ENCODE measurements at regions not wholly inside any gene's neighbourhood (a gene's known extent, or its start where the extent isn't known, plus 50 kb on each side); places are given as distances from the start of the nearest gene placed in this dataset.

DNA sequence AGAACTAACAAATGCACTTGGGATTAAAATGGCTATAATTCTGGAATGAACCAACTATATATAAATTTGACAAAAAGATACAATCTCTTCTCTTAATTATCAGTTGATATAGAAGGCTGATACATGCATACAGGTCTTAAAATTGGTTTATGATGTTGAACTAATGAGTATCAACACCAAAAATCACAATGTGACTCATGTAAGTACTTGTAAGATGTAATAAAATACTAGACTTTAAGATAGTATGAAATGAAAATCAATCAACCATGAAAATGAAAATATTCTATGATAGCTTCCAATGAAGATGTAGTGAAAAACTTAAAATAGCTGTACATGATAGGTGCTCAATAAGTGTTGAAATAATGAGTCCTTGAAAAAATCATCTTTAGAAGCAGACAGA is 116.6 kb upstream of the SOX5 start:
- Histone ChIP-seq H3K27me3 (ENCODE audit: control insufficient read depth in 2 of 2, insufficient read depth in 2 of 2, low read length in 2 of 2) (no peaks in the 10 kb centered on the region), H3K9me1 (ENCODE audit: control insufficient read depth, insufficient read depth, low read length) (no peaks in the 10 kb centered on the region), H3K4me3 (no peak overlapping the region), H3K27ac (ENCODE audit: extremely low read depth, low read depth, low read length) (no peak overlapping the region), H3K4me1 (replicated peaks in 1 of 2; ENCODE audit: control insufficient read depth in 2 of 2, insufficient read depth in 2 of 2, low read length in 2 of 2) (no peaks in the 10 kb centered on the region; a peak in 2 of 5 replicates), H3K4me2 (ENCODE audit: insufficient read depth, low read length) (no peak overlapping the region), H3K9ac (ENCODE audit: insufficient read depth in 1 of 2, low read depth in 2 of 2, low read length in 2 of 2) (no peak overlapping the region), H3K79me2 (ENCODE audit: control insufficient read depth, insufficient read depth, low read length) (no peaks in the 10 kb centered on the region), H2AFZ (ENCODE audit: low read depth, low read length) (no peak overlapping the region), H3K9me3 (replicated peaks; ENCODE audit: control insufficient read depth, insufficient read depth, low read depth, low read length) (no peaks in the 10 kb centered on the region), H4K20me1 (replicated peaks; ENCODE audit: control insufficient read depth, insufficient read depth, low read length) (no peaks in the 10 kb centered on the region), H3K36me3 (ENCODE audit: control insufficient read depth, insufficient read depth, low read length) (no peaks in the 10 kb centered on the region)
- no TSS peak for BruUV-seq (replicated peaks)
- intact Hi-C loops (cut with micrococcal nuclease): no loop called here
- DNase-seq (ENCODE audit: extremely low read depth in 1 of 4, low spot score in 3 of 4) (no peak), FAIRE-seq (no peak), ATAC-seq (no peak)
- in situ Hi-C loops (cut with MboI): no loop called here
- ChIA-PET POLR2A (no interaction called here), CTCF (ENCODE audit: low intra/inter-chr PET ratio) (no interaction called here)
- TF ChIP-seq ZNF324 (CRISPR knock-in tag; IDR thresholded peaks at IDR 0.05): no peak
- no peak for TF ChIP-seq NCOA6 (IDR thresholded peaks at IDR 0.05)
- no peak for TF ChIP-seq ZSCAN32 (CRISPR knock-in tag; IDR thresholded peaks at IDR 0.05)
- no peak for TF ChIP-seq NFE2 (IDR thresholded peaks at IDR 0.05; ENCODE audit: low read depth)
- TF ChIP-seq, protein P1, sequence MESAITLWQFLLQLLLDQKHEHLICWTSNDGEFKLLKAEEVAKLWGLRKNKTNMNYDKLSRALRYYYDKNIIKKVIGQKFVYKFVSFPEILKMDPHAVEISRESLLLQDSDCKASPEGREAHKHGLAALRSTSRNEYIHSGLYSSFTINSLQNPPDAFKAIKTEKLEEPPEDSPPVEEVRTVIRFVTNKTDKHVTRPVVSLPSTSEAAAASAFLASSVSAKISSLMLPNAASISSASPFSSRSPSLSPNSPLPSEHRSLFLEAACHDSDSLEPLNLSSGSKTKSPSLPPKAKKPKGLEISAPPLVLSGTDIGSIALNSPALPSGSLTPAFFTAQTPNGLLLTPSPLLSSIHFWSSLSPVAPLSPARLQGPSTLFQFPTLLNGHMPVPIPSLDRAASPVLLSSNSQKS (CRISPR knock-in tag; IDR thresholded peaks at IDR 0.05): no peak
- no peak for TF ChIP-seq SMARCB1 (IDR thresholded peaks at IDR 0.05; ENCODE audit: insufficient read length, low read depth)
- TF ChIP-seq CC2D1A (IDR thresholded peaks at IDR 0.05): no peak
- TF ChIP-seq ZNF57 (CRISPR knock-in tag; IDR thresholded peaks at IDR 0.05): no peak
- no peak for TF ChIP-seq CBX1 (IDR thresholded peaks at IDR 0.05; ENCODE audit: low read depth)
- no peak for TF ChIP-seq ZC3H11A (IDR thresholded peaks at IDR 0.05; ENCODE audit: low read depth, low read length)
- TF ChIP-seq ZNF586 (CRISPR knock-in tag; conservative IDR thresholded peaks at IDR 0.05): no peak
- TF ChIP-seq ZZZ3 (IDR thresholded peaks at IDR 0.05): no peak
- no peak for TF ChIP-seq HOXB6 (CRISPR knock-in tag; IDR thresholded peaks at IDR 0.05; ENCODE audit: borderline replicate concordance)
- TF ChIP-seq E2F3 (CRISPR knock-in tag; IDR thresholded peaks at IDR 0.05): no peak
- TF ChIP-seq PPARD (CRISPR knock-in tag; IDR thresholded peaks at IDR 0.05): no peak
- no peak for TF ChIP-seq E2F8 (IDR thresholded peaks at IDR 0.05; ENCODE audit: low read depth, partially characterized antibody)
- no peak for TF ChIP-seq SAFB2 (IDR thresholded peaks at IDR 0.05; ENCODE audit: borderline replicate concordance, low read depth, low read length, severe bottlenecking)
- TF ChIP-seq ZBTB34 (CRISPR knock-in tag; IDR thresholded peaks at IDR 0.05): no peak
- TF ChIP-seq, protein P2, sequence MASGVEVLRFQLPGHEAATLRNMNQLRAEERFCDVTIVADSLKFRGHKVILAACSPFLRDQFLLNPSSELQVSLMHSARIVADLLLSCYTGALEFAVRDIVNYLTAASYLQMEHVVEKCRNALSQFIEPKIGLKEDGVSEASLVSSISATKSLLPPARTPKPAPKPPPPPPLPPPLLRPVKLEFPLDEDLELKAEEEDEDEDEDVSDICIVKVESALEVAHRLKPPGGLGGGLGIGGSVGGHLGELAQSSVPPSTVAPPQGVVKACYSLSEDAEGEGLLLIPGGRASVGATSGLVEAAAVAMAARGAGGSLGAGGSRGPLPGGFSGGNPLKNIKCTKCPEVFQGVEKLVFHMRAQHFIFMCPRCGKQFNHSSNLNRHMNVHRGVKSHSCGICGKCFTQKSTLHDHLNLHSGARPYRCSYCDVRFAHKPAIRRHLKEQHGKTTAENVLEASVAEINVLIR (CRISPR knock-in tag; IDR thresholded peaks at IDR 0.05): no peak
